B cell (primary cell): ENCODE measurements at regions not wholly inside any gene's neighbourhood (a gene's known extent, or its start where the extent isn't known, plus 50 kb on each side); places are given as distances from the start of the nearest gene placed in this dataset.

Experiments used
- ATAC-seq: fragments of 200-7000 bp; cut with Tn5 transposase; one replicate; pipeline ENCODE4 v1.10.0; 2021; ENCODE audit warnings: low read depth, mild to moderate bottlenecking, moderate number of reproducible peaks, moderate library complexity
- CTCF ChIA-PET: fragments of 350-600 bp; sonication (Branson Sonifier 250); formaldehyde crosslinking; loops from one replicate; lab custom pipeline; 2021; ENCODE audit warnings: antibody characterized with exemption, inconsistent platforms; lab: Charles Lee
- POLR2A ChIA-PET: fragments of 350-600 bp; sonication (Branson Sonifier 250); formaldehyde crosslinking; loops from one replicate; lab custom pipeline; 2021; ENCODE audit warnings: antibody characterized with exemption; lab: Charles Lee
- DNase-seq: peaks from one replicate; pipeline ENCODE4 v3.0.0; 2013
- H2AFZ ChIP-seq: 2 replicates; pipeline ENCODE4 v1.6.1; 2012; ENCODE audit warnings: mild to moderate bottlenecking, low read depth, low read length; ENCODE audit not compliant: insufficient read depth, poor library complexity, severe bottlenecking
- H3K27ac ChIP-seq, 2 donors: 1 replicate in 1 of 2; 2 replicates in 1 of 2; pipeline ENCODE4 v1.5.1; 2012 to 2013; ENCODE audit warnings: low read length in 2 of 2, mild to moderate bottlenecking in 2 of 2, moderate library complexity in 1 of 2
- H3K27me3 ChIP-seq, 4 experiments: fragments of 200-600 bp in 1 of 4; sonication (generic) in 1 of 4; replicated peaks in 1 of 4; 1 replicate in 2 of 4; 2 replicates in 2 of 4; pipeline versions ENCODE4 v1.6.1 to v1.7.0; 2013 to 2016; ENCODE audit warnings: low read length in 3 of 4, mild to moderate bottlenecking in 2 of 4, mixed read lengths in 1 of 4, moderate library complexity in 1 of 4; ENCODE audit not compliant: insufficient read depth in 4 of 4, control insufficient read depth in 3 of 4; ENCODE audit errors: control extremely low read depth in 1 of 4
- H3K36me3 ChIP-seq, 2 experiments: replicated peaks in 1 of 2; 1 replicate in 1 of 2; 2 replicates in 1 of 2; pipeline versions ENCODE4 v1.6.1 to v1.7.1; 2013; ENCODE audit warnings: low read length in 1 of 2; ENCODE audit not compliant: insufficient read depth in 2 of 2, control insufficient read depth in 1 of 2; ENCODE audit errors: control extremely low read depth in 1 of 2, extremely low read depth in 1 of 2
- H3K4me1 ChIP-seq, 2 donors: fragments of 200-600 bp in 1 of 2; sonication (generic) in 1 of 2; 1 replicate in 1 of 2; 2 replicates in 1 of 2; pipeline versions ENCODE4 v1.5.1 to v1.6.1; 2013 to 2017; ENCODE audit warnings: low read length in 2 of 2; ENCODE audit not compliant: control insufficient read depth in 2 of 2, insufficient read depth in 2 of 2
- H3K4me2 ChIP-seq: replicated peaks from 2 replicates; pipeline ENCODE3; 2012; ENCODE audit warnings: mild to moderate bottlenecking, low read depth, low read length; ENCODE audit not compliant: poor library complexity, severe bottlenecking
- H3K4me3 ChIP-seq, 5 experiments: fragments of 200-600 bp in 1 of 5; sonication (generic) in 1 of 5; 1 replicate in 3 of 5; 2 replicates in 2 of 5; pipeline versions ENCODE4 v1.5.1 to v1.7.0; 2011 to 2016; ENCODE audit warnings: low read length in 4 of 5, mild to moderate bottlenecking in 4 of 5, low read depth in 2 of 5, control low read depth in 1 of 5, moderate library complexity in 1 of 5; ENCODE audit not compliant: insufficient read depth in 1 of 5; ENCODE audit errors: control extremely low read depth in 1 of 5, extremely low read depth in 1 of 5
- H3K79me2 ChIP-seq: fragments of 200-600 bp; sonication (generic); one replicate; pipeline ENCODE4 v1.6.0; 2016; ENCODE audit warnings: low read length; ENCODE audit not compliant: control insufficient read depth, insufficient read depth
- H3K9ac ChIP-seq: fragments of 200-600 bp; sonication (generic); 2 replicates; pipeline ENCODE4 v1.6.1; 2017; ENCODE audit warnings: mild to moderate bottlenecking, low read length, moderate library complexity
- H3K9me3 ChIP-seq, 3 donors: one replicate each; pipeline versions ENCODE4 v1.6.1 to v1.7.1; 2013; ENCODE audit warnings: low read length in 2 of 3; ENCODE audit not compliant: control insufficient read depth in 2 of 3, insufficient read depth in 1 of 3; ENCODE audit errors: control extremely low read depth in 1 of 3
- H4K20me1 ChIP-seq: 2 replicates; pipeline ENCODE4 v1.6.0; 2012; ENCODE audit warnings: mild to moderate bottlenecking, low read length; ENCODE audit not compliant: insufficient read depth, control insufficient read depth, poor library complexity, severe bottlenecking
- H3K27ac Mint-ChIP-seq: one replicate; pipeline ENCODE4 v1.8.0; 2021; ENCODE audit warnings: mixed read lengths
- H3K27me3 Mint-ChIP-seq: one replicate; pipeline ENCODE4 v1.8.0; 2021; ENCODE audit warnings: mixed read lengths
- H3K4me1 Mint-ChIP-seq: one replicate; pipeline ENCODE4 v1.8.0; 2021; ENCODE audit warnings: mixed read lengths
- H3K4me3 Mint-ChIP-seq: one replicate; pipeline ENCODE4 v1.8.0; 2021; ENCODE audit warnings: mixed read lengths
- H3K9me3 Mint-ChIP-seq: one replicate; pipeline ENCODE4 v1.8.0; 2022; ENCODE audit warnings: mixed read lengths; ENCODE audit not compliant: insufficient read depth
- CTCF ChIP-seq: fragments of 200-600 bp; IDR thresholded peaks from one replicate; pipeline ENCODE4 v1.8.0; 2022; ENCODE audit warnings: antibody characterized with exemption, mild to moderate bottlenecking
- EZH2 ChIP-seq: IDR thresholded peaks from 2 replicates; pipeline ENCODE4 v1.6.1; 2012; ENCODE audit warnings: borderline replicate concordance, low read depth, mild to moderate bottlenecking, moderate library complexity, low read length; ENCODE audit not compliant: insufficient read depth, poor library complexity, severe bottlenecking
- WGBS: methylation state at CpG from one replicate; pipeline ENCODE4 v1.1.5; 2013; ENCODE audit warnings: missing lambda C conversion rate; ENCODE audit not compliant: insufficient coverage; 5-methylcytosine and 5-hydroxymethylcytosine counted together
- intact Hi-C: fragments of 100-400 bp; cut with micrococcal nuclease; formaldehyde crosslinking; loops from one replicate; pipeline ENCODE4 v1.10.0; 2022

GRCh38 chr3:25895031-25895430 is 105.1 kb downstream of the OXSM start:
- H3K4me1 ChIP-seq, result no peaks in the 10 kb centered on the region
- 94% methylated on average over 2 of the region's 2 CpGs for WGBS
- ChIA-PET POLR2A (no interaction called here), CTCF (interaction anchor here (0.5 kb wide), 1 partner anchor 14 kb away, joined by 4 read pairs; no protein-coding TSS in a partner anchor)
- no peak overlapping the region for H3K27ac Mint-ChIP-seq
- no peaks in the 10 kb centered on the region for H3K27me3 Mint-ChIP-seq
- no peak overlapping the region for H2AFZ ChIP-seq
- H3K4me3 Mint-ChIP-seq, result no peak overlapping the region
- DNase-seq, result no peak
- TF ChIP-seq EZH2, result no peak
- no peak for TF ChIP-seq CTCF
- H3K9me3 Mint-ChIP-seq, result no peaks in the 10 kb centered on the region
- no peaks in the 10 kb centered on the region for H3K79me2 ChIP-seq
- no peaks in the 10 kb centered on the region for H4K20me1 ChIP-seq
- no peaks in the 10 kb centered on the region for H3K36me3 ChIP-seq
- H3K4me3 ChIP-seq, result no peak overlapping the region
- H3K4me2 ChIP-seq, result no peak overlapping the region
- intact Hi-C loops, result no loop called here
- ATAC-seq, result no peak
- no peak overlapping the region for H3K27ac ChIP-seq
- no peaks in the 10 kb centered on the region for H3K4me1 Mint-ChIP-seq
- H3K9me3 ChIP-seq, result no peaks in the 10 kb centered on the region
- H3K27me3 ChIP-seq, result no peaks in the 10 kb centered on the region
- H3K9ac ChIP-seq, result no peak overlapping the region

- POLR2A ChIA-PET, result no interaction called here
- no peaks in the 10 kb centered on the region for H3K79me2 ChIP-seq
- TF ChIP-seq CTCF (no peak), EZH2 (no peak)
- WGBS, result 100% methylated on average over 2 of the region's 3 CpGs
- H3K9ac ChIP-seq, result no peak overlapping the region
- H3K4me1 Mint-ChIP-seq, result no peaks in the 10 kb centered on the region
- no peaks in the 10 kb centered on the region for H3K9me3 ChIP-seq
- H3K4me3 Mint-ChIP-seq, result no peak overlapping the region
- H3K9me3 Mint-ChIP-seq, result no peaks in the 10 kb centered on the region
- no peaks in the 10 kb centered on the region for H4K20me1 ChIP-seq
- no peak for ATAC-seq
- H3K36me3 ChIP-seq, result no peaks in the 10 kb centered on the region
- H3K27ac Mint-ChIP-seq, result no peak overlapping the region
- no peak for DNase-seq
- H3K4me1 ChIP-seq, result no peaks in the 10 kb centered on the region
- no peak overlapping the region for H3K4me2 ChIP-seq
- H3K27me3 Mint-ChIP-seq, result no peaks in the 10 kb centered on the region
- CTCF ChIA-PET, result interaction anchor here (0.5 kb wide), 1 partner anchor 14 kb away, joined by 4 read pairs; no protein-coding TSS in a partner anchor
- intact Hi-C loops, result no loop called here
- no peak overlapping the region for H2AFZ ChIP-seq
- no peaks in the 10 kb centered on the region for H3K27me3 ChIP-seq
- no peak overlapping the region for H3K4me3 ChIP-seq
- no peak overlapping the region for H3K27ac ChIP-seq
Observed at GRCh38 chr3:25895443-25895842, 105.6 kb downstream of the OXSM start.
